ENCODE measurements at regions not wholly inside any gene's neighbourhood (a gene's known extent, or its start where the extent isn't known, plus 50 kb on each side); places are given as distances from the start of the nearest gene placed in this dataset.

- Mint-ChIP-seq H3K36me3 (ENCODE audit: low read depth) (no peaks in the 10 kb centered on the region), H3K27me3 (ENCODE audit: low read depth) (no peaks in the 10 kb centered on the region), H3K9me3 (ENCODE audit: low read depth) (peaks cover 5% of the 10 kb centered on the region), H3K27ac (ENCODE audit: unreplicated experiment) (no peak overlapping the region), H3K4me3 (ENCODE audit: unreplicated experiment) (no peak overlapping the region), H3K4me1 (ENCODE audit: low read depth) (no peaks in the 10 kb centered on the region)
- DNase-seq (ENCODE audit: low spot score): no peak
- TF ChIP-seq CTCF (IDR thresholded peaks at IDR 0.05): no peak
These were observed 156.3 kb upstream of the SKOR2 start for GRCh38 chr18:47407736-47408135.

GRCh38 chr18:47404845-47405244, 153.4 kb upstream of the SKOR2 start:
- Mint-ChIP-seq H3K36me3 (ENCODE audit: low read depth) (no peaks in the 10 kb centered on the region), H3K9me3 (ENCODE audit: low read depth) (peaks cover 5% of the 10 kb centered on the region), H3K27me3 (ENCODE audit: low read depth) (no peaks in the 10 kb centered on the region), H3K4me3 (ENCODE audit: unreplicated experiment) (no peak overlapping the region), H3K4me1 (ENCODE audit: low read depth) (no peaks in the 10 kb centered on the region), H3K27ac (ENCODE audit: unreplicated experiment) (no peak overlapping the region)
- DNase-seq (ENCODE audit: low spot score): no peak
- no peak for TF ChIP-seq CTCF (IDR thresholded peaks at IDR 0.05)

- no peak for DNase-seq (ENCODE audit: low spot score)
- H3K36me3 Mint-ChIP-seq (ENCODE audit: low read depth): no peaks in the 10 kb centered on the region
- no peaks in the 10 kb centered on the region for H3K27me3 Mint-ChIP-seq (ENCODE audit: low read depth)
- no peak for TF ChIP-seq CTCF (IDR thresholded peaks at IDR 0.05)
- peaks cover 5% of the 10 kb centered on the region for H3K9me3 Mint-ChIP-seq (ENCODE audit: low read depth)
- no peaks in the 10 kb centered on the region for H3K4me1 Mint-ChIP-seq (ENCODE audit: low read depth)
- no peak overlapping the region for H3K4me3 Mint-ChIP-seq (ENCODE audit: unreplicated experiment)
- no peak overlapping the region for H3K27ac Mint-ChIP-seq (ENCODE audit: unreplicated experiment)
These were observed 152.5 kb upstream of the SKOR2 start for GRCh38 chr18:47403949-47404348.

GRCh38 chr18:47403317-47403716, 151.9 kb upstream of the SKOR2 start:
- no peaks in the 10 kb centered on the region for H3K27me3 Mint-ChIP-seq (ENCODE audit: low read depth)
- no peaks in the 10 kb centered on the region for H3K4me1 Mint-ChIP-seq (ENCODE audit: low read depth)
- H3K9me3 Mint-ChIP-seq (ENCODE audit: low read depth): peaks cover 5% of the 10 kb centered on the region
- H3K4me3 Mint-ChIP-seq (ENCODE audit: unreplicated experiment): no peak overlapping the region
- no peak for TF ChIP-seq CTCF (IDR thresholded peaks at IDR 0.05)
- H3K27ac Mint-ChIP-seq (ENCODE audit: unreplicated experiment): no peak overlapping the region
- no peak for DNase-seq (ENCODE audit: low spot score)
- no peaks in the 10 kb centered on the region for H3K36me3 Mint-ChIP-seq (ENCODE audit: low read depth)

- no peak overlapping the region for H3K4me3 Mint-ChIP-seq (ENCODE audit: unreplicated experiment)
- no peak for DNase-seq (ENCODE audit: low spot score)
- H3K9me3 Mint-ChIP-seq (ENCODE audit: low read depth): peaks cover 9% of the 10 kb centered on the region
- no peak for TF ChIP-seq CTCF (IDR thresholded peaks at IDR 0.05)
- no peaks in the 10 kb centered on the region for H3K4me1 Mint-ChIP-seq (ENCODE audit: low read depth)
- H3K27ac Mint-ChIP-seq (ENCODE audit: unreplicated experiment): no peak overlapping the region
- H3K27me3 Mint-ChIP-seq (ENCODE audit: low read depth): no peaks in the 10 kb centered on the region
- no peaks in the 10 kb centered on the region for H3K36me3 Mint-ChIP-seq (ENCODE audit: low read depth)
These were observed 148.0 kb upstream of the SKOR2 start for GRCh38 chr18:47399475-47399874.

Measured in chondrocyte (in vitro differentiated cells).